Aorta (tissue), 5 donors: ENCODE measurements at regions not wholly inside any gene's neighbourhood (a gene's known extent, or its start where the extent isn't known, plus 50 kb on each side); places are given as distances from the start of the nearest gene placed in this dataset.
"Not testable (repeated sequence)": the region's sequence is repeated elsewhere in the genome, so short reads cannot be mapped to it uniquely, and the experiment has no call there.

Source experiments
- ATAC-seq: fragments of 200-7000 bp; cut with Tn5 transposase; one replicate; pipeline ENCODE4 v1.9.1; 2022; ENCODE audit warnings: moderate library complexity; ENCODE audit not compliant: low FRiP score
- DNase-seq, 2 donors: peaks; one replicate each; pipeline ENCODE4 v3.0.0-alpha.2; 2020
- H3K27ac ChIP-seq, 2 donors: one replicate each; pipeline ENCODE4 v1.5.1; 2013; ENCODE audit warnings: low read length in 2 of 2, mild to moderate bottlenecking in 2 of 2, moderate library complexity in 2 of 2, control low read depth in 1 of 2, inconsistent platforms in 1 of 2, low read depth in 1 of 2
- H3K27me3 ChIP-seq, 2 donors: one replicate each; pipeline ENCODE4 v1.6.1; 2013; ENCODE audit warnings: control low read depth in 1 of 2, low read length in 1 of 2, mild to moderate bottlenecking in 1 of 2, moderate library complexity in 1 of 2; ENCODE audit not compliant: insufficient read depth in 2 of 2, control insufficient read depth in 1 of 2
- H3K36me3 ChIP-seq, 2 donors: one replicate each; pipeline ENCODE4 v1.6.1; 2013; ENCODE audit warnings: control low read depth in 1 of 2, low read length in 1 of 2, mild to moderate bottlenecking in 1 of 2; ENCODE audit not compliant: insufficient read depth in 2 of 2, control insufficient read depth in 1 of 2
- H3K4me1 ChIP-seq, 2 donors: one replicate each; pipeline ENCODE4 v1.6.1; 2013; ENCODE audit warnings: low read length in 2 of 2, control low read depth in 1 of 2, mild to moderate bottlenecking in 1 of 2, moderate library complexity in 1 of 2; ENCODE audit not compliant: insufficient read depth in 2 of 2, control insufficient read depth in 1 of 2
- H3K4me3 ChIP-seq, 2 donors: one replicate each; pipeline ENCODE4 v1.5.1; 2013; ENCODE audit warnings: low read length in 2 of 2, control low read depth in 1 of 2, mild to moderate bottlenecking in 1 of 2
- H3K9me3 ChIP-seq: one replicate; pipeline ENCODE4 v1.6.1; 2013; ENCODE audit warnings: mild to moderate bottlenecking, low read length; ENCODE audit not compliant: control insufficient read depth
- WGBS, 2 donors: extraction: QIAGEN DNeasy Blood & Tissue Kit; methylation state at CpG; one replicate each; pipeline ENCODE4 v1.1.7; 2013; 5-methylcytosine and 5-hydroxymethylcytosine counted together
- intact Hi-C, 2 donors: fragments of 100-400 bp; cut with DNase I; formaldehyde crosslinking; loops; one replicate each; pipeline versions ENCODE4 v1.14.2 to v1.15.0; 2022
- donor health status: healthy with polysubstance abuse.
- donor health status: Bipolar disorder and iron deficiency.
- donor health status: DM: no; HTN: no; CAD: no.
- donor health status: DM: no; HTN: no; CAD: no.
- donor health status: DM: yes; HTN: yes; CAD: no.

DNA sequence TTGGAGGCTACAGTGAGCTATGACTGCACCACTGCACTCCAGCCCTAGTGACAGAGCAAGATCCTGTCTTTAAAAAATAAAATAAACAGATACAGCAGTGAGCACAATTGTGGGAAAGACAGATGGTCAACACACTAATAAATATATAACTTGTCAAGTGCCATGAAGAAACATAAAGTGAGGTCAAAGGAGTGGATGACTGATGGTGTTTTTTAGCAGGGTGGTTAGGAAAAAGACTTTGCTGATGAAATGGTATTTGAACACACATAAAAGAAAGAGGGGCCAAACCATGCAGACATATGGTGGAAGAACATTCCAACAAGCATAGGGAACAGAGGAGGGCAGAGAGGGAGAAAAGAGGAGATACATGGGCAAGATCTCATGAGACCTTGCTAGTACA lies 392.7 kb upstream of the AUTS2 start:
- Histone ChIP-seq H3K36me3 (no peaks in the 10 kb centered on the region), H3K9me3 (peaks cover 2% of the 10 kb centered on the region), H3K4me1 (no peaks in the 10 kb centered on the region), H3K27ac (no peak overlapping the region), H3K27me3 (no peaks in the 10 kb centered on the region), H3K4me3 (no peak overlapping the region)
- no peak for ATAC-seq
- intact Hi-C loops, result no loop called here
- no peak for DNase-seq

DNA sequence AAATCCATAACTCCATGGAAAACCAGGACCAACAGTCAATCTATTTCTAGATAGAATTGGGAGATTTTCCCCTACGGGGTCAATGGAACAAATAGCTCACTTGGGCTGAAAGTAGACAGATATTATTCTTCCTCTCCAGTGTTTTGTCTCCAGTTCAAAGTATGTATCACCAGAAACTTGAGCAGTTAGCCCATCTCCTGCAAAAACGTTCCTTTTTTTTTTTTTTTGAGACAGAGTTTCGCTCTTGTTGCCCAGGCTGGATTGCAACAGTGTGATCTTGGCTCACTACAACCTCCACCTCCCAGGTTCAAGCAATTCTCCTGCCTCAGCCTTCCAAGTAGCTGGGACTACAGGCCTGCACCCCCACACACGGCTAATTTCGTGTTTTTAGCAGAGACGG lies 390.0 kb upstream of the AUTS2 start:
- DNase-seq (peak in 1 of 2 donors; percentile 8), ATAC-seq (no peak)
- 74 to 80% methylated on average over 6 of the region's 6 CpGs for WGBS, 2 donors
- Histone ChIP-seq H3K4me3 (no peak overlapping the region), H3K27me3 (no peaks in the 10 kb centered on the region), H3K4me1 (no peaks in the 10 kb centered on the region), H3K9me3 (peaks cover 2% of the 10 kb centered on the region), H3K27ac (no peak overlapping the region), H3K36me3 (no peaks in the 10 kb centered on the region)
- intact Hi-C loops, result no loop called here

DNA sequence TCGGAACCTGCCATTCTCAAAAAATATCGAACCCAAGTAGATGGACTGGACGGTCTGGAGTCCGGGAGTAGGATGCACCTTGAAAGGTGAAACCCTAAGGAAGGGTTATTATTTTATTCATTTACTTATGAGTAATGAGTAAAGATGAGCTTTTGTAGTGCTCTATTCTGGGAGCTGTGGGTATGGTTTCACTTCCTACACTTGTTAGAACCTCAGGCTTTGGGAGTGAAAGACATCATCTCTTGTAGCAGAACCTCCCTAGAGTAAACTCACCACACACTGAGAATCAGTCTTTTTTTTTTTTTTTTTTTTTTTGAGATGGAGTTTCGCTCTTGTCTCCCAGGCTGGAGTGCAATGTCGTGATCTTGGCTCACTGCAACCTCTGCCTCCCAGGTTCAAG lies 389.4 kb upstream of the AUTS2 start:
- Histone ChIP-seq H3K27me3 (no peaks in the 10 kb centered on the region), H3K27ac (no peak overlapping the region), H3K4me1 (no peaks in the 10 kb centered on the region), H3K9me3 (peaks cover 2% of the 10 kb centered on the region), H3K4me3 (no peak overlapping the region), H3K36me3 (no peaks in the 10 kb centered on the region)
- ATAC-seq, result no peak
- DNase-seq, result no peak
- intact Hi-C loops, result no loop called here
- 90 to 95% methylated on average over 6 of the region's 6 CpGs for WGBS, 2 donors

DNA sequence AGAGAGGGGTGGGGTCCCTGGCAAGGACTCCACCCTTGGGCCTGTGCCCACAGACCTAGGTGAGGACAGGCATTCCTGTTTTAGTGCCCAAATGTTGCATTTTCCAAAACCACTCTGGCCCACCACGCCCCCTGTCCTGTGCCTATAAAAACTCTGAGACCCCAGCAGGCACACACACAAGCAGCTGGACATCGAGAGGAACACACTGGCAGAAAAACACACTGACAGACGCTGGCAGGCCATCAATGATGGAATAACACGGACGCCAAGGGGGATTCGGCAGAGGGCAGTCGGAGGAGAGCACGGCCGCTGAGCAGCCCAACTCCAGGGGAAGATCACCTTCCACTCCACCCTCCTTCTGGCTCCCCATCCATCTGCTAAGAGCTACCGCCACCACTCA lies 386.9 kb upstream of the AUTS2 start:
- Histone ChIP-seq H3K36me3 (no peaks in the 10 kb centered on the region), H3K9me3 (peaks cover 2% of the 10 kb centered on the region), H3K27ac (no peak overlapping the region), H3K4me3 (no peak overlapping the region), H3K4me1 (no peaks in the 10 kb centered on the region), H3K27me3 (no peaks in the 10 kb centered on the region)
- 46 to 69% methylated on average over 10 of the region's 10 CpGs for WGBS, 2 donors
- DNase-seq (peak in 1 of 2 donors; percentile 47), ATAC-seq (no peak)
- intact Hi-C loops, result no loop called here

DNA sequence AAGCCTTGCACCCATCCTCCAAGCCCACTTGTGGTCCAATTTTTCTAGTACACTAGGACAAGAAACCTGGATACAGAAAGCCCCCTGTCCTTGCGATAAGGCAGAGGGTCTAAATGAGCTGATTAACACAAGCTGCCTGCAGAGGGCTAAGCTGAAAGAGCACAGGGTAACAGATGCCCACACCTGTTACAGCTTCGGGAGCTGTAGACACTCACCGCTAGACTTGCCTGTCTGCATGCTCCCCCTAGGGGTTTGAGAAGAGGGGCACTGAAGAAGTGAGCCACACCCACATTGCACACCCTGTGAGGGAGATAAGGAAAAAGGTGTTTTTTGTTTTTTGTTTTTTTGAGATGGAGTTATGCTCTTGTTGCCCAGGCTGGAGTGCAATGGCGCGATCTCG lies 386.5 kb upstream of the AUTS2 start:
- DNase-seq, result peak in 1 of 2 donors; percentile 21
- H3K36me3 ChIP-seq, result no peaks in the 10 kb centered on the region
- ATAC-seq, result no peak
- no peak overlapping the region for H3K27ac ChIP-seq
- H3K27me3 ChIP-seq, result no peaks in the 10 kb centered on the region
- 59 to 67% methylated on average over 6 of the region's 6 CpGs for WGBS, 2 donors
- intact Hi-C loops, result no loop called here
- H3K4me1 ChIP-seq, result no peaks in the 10 kb centered on the region
- H3K9me3 ChIP-seq, result peaks cover 2% of the 10 kb centered on the region
- no peak overlapping the region for H3K4me3 ChIP-seq

DNA sequence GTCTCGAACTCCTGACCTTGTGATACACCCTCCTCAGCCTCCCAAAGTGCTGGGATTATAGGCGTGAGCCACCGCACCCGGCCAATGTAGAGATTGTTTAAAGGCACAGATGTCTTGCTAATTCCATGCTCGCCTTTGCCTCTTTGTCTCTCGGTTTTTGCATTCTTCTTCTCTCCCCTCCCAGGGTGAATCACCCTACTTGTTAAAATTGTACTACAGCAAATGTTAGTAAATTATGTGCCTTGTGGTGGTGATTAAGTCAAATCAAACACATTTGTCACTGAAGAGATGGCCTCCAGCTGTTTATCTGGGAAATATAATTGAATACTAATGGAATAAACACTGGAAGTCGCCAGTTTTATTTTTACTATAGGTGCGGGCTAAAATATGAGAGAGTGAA lies 384.4 kb upstream of the AUTS2 start:
- Histone ChIP-seq H3K9me3 (no peaks in the 10 kb centered on the region), H3K27me3 (no peaks in the 10 kb centered on the region), H3K4me1 (peaks cover 2 to 6% of the 10 kb centered on the region in 2 donors), H3K27ac (no peak overlapping the region), H3K4me3 (no peak overlapping the region), H3K36me3 (no peaks in the 10 kb centered on the region)
- intact Hi-C loops, result no loop called here
- peak in 1 of 2 donors; percentile 36 for DNase-seq
- ATAC-seq, result no peak
- 73 to 80% methylated on average over 8 of the region's 8 CpGs for WGBS, 2 donors

DNA sequence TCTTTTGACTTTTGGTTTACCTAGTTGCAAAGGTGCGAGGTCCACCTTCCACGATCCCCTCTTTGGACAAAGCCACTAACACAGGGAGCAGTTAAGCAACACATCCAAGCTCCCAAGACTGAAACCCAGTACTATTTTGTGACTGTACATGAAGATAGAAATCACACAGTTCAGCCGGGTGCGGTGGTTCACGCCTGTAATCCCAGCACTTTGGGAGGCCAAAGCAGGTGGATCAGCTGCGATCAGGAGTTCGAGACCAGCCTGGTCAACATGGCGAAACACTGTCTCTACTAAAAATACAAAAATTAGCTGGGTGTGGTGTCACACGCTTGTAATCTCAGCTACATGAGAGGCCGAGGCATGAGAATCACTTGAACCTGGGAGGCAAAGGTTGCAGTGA lies 382.8 kb upstream of the AUTS2 start:
- ATAC-seq, intact Hi-C loops, H3K27ac ChIP-seq, H3K36me3 ChIP-seq, H3K27me3 ChIP-seq, H3K9me3 ChIP-seq, H3K4me3 ChIP-seq, H3K4me1 ChIP-seq: not testable (repeated sequence)
- 96 to 97% methylated on average over 10 of the region's 10 CpGs for WGBS, 2 donors
- DNase-seq, result peak in 1 of 2 donors; percentile 15

DNA sequence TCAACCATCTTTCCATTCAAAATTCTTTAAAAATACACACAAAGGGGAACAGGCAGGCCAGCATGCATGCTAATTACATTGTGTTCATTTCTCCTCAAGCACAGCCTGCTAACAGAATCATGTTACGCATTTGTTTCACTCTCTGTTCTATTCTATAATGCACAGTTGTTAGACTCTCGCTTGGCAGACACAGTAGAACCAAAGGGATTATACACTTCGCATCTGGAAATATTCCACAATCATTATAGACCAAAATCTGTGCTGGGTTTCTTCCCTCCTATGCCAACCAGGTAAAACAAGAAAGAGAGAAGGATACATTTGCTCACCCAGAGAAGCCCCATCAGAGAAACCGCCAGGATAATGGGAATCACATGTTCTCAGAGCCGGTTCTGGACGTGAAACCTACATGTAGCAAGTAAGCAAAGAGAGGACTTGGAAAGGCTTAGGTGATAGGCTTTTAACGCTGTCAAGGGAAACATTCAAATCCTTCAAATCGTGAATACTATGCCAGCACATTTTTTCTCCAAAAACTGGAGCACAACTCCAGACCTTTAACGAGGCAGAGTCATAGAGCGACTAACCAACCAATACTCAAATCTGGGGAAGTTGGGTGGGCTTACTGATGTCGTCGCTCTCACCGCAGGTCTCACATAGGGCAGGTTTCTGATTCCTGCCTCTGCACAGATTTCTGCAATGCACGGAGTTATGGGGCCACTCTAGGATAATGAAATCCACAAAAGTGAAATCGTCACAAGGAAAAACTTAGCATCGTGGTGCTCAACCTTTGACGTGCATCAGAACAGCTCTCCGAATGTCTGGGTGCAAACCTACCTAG lies 380.5 kb upstream of the AUTS2 start:
- no peak overlapping the region for H3K27ac ChIP-seq
- intact Hi-C loops, result no loop called here
- H3K4me1 ChIP-seq, result peaks cover 5 to 6% of the 10 kb centered on the region in 2 donors
- no peaks in the 10 kb centered on the region for H3K36me3 ChIP-seq
- ATAC-seq, result no peak
- no peaks in the 10 kb centered on the region for H3K27me3 ChIP-seq
- H3K4me3 ChIP-seq, result no peak overlapping the region
- no peaks in the 10 kb centered on the region for H3K9me3 ChIP-seq
- peak in 1 of 2 donors; percentile 7 for DNase-seq
- 38 to 45% methylated on average over 18 of the region's 18 CpGs for WGBS, 2 donors

DNA sequence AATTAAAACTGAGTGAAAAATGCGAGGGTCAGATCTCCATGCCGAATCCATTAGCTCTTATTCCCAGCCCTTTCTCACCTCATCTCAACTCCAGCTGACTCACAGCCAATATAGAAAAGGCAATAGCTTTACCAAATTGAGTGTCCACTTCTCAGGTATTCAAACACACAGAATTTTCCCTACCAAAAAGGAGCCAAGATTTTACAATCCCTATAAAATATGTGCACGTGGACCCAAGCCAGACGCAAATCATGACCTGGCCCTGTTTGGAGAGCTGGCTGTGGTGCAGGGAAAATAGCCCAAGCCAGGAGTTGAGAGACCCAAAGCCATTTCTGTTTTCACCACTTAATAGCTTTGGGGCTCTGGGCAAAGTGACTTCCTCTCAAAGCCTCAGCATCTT lies 379.7 kb upstream of the AUTS2 start:
- ATAC-seq (no peak), DNase-seq (peak in 1 of 2 donors; percentile 22)
- 8 to 11% methylated on average over 4 of the region's 4 CpGs for WGBS, 2 donors
- peaks cover 5 to 6% of the 10 kb centered on the region in 2 donors for H3K4me1 ChIP-seq
- H3K9me3 ChIP-seq, result no peaks in the 10 kb centered on the region
- H3K27ac ChIP-seq, result no peak overlapping the region
- H3K27me3 ChIP-seq, result no peaks in the 10 kb centered on the region
- H3K36me3 ChIP-seq, result no peaks in the 10 kb centered on the region
- H3K4me3 ChIP-seq, result no peak overlapping the region
- intact Hi-C loops, result no loop called here
